C4-2B (cell line): ENCODE measurements at regions not wholly inside any gene's neighbourhood (a gene's known extent, or its start where the extent isn't known, plus 50 kb on each side); places are given as distances from the start of the nearest gene placed in this dataset.

Experiments used
- H3K27ac ChIP-seq: fragments of 450-650 bp; 2 replicates; pipeline ENCODE4 v1.5.1; 2017
- ZFX ChIP-seq: fragments of 450-650 bp; IDR thresholded peaks from 2 replicates; pipeline ENCODE4 v1.6.1; 2017
- TF ChIP-seq, protein P1 (sequence below): fragments of 450-650 bp; conservative IDR thresholded peaks from 2 replicates; pipeline ENCODE4 v1.5.1; 2017; ENCODE audit warnings: mild to moderate bottlenecking

DNA sequence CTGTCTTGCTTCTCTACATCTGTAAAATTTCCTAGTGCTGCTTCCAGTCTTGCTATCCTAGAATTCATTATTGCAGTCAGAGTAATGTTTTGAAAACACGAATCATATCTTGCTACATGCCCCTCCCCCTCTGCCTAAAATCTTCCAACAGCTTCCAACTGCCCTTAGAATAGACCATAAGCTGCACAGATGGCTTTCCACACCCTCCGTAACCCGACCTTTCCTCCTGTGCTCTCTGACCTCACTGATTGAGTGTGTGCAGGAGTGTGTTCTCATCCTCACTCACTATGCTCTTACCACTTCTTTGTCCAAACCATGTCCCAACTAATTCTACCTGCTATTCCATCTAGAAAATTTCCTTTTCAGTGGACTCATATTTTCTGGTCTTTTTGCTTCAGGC, 121.2 kb upstream of the ANKRD1 start:
- H3K27ac ChIP-seq = no peak overlapping the region
- TF ChIP-seq, protein P1, sequence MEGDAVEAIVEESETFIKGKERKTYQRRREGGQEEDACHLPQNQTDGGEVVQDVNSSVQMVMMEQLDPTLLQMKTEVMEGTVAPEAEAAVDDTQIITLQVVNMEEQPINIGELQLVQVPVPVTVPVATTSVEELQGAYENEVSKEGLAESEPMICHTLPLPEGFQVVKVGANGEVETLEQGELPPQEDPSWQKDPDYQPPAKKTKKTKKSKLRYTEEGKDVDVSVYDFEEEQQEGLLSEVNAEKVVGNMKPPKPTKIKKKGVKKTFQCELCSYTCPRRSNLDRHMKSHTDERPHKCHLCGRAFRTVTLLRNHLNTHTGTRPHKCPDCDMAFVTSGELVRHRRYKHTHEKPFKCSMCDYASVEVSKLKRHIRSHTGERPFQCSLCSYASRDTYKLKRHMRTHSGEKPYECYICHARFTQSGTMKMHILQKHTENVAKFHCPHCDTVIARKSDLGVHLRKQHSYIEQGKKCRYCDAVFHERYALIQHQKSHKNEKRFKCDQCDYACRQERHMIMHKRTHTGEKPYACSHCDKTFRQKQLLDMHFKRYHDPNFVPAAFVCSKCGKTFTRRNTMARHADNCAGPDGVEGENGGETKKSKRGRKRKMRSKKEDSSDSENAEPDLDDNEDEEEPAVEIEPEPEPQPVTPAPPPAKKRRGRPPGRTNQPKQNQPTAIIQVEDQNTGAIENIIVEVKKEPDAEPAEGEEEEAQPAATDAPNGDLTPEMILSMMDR = no peak
- TF ChIP-seq ZFX = no peak

DNA sequence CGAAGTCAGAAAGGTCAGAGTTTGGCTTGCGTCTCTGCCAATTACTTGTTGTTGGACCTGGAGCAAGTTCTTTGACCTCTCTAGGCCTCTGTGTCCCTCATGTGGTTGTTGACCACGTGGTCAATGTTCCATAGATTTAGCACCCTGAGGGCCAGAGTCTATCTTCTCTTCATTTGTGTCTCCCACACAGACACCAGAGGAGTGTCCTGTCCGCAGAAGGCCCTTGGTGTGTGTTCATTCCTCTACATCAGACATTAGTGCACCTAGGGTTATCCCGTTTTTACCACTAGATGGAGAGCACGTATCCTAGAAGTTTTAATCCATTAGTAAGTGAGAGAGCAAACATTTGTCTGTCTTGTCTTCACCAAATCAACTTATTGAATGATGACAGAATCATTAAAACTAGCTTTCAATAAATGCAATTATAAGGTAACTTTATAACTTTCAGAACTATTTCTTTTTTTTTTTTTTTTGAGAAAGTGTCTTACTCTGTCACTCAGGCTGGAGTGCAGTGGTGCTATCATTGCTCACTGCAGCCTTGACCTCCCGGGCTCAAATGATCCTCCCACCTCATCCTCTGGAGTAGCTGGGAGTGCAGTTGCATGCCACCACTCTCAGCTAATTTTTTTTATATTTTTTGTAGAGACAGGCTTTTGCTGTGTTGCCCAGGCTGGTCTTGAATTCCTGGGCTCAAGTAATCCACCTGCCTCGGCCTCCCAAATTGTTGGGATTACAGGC, 122.5 kb upstream of the ANKRD1 start:
- H3K27ac ChIP-seq = no peak overlapping the region
- no peak for TF ChIP-seq ZFX
- TF ChIP-seq, protein P1 = peak; percentile 75

DNA sequence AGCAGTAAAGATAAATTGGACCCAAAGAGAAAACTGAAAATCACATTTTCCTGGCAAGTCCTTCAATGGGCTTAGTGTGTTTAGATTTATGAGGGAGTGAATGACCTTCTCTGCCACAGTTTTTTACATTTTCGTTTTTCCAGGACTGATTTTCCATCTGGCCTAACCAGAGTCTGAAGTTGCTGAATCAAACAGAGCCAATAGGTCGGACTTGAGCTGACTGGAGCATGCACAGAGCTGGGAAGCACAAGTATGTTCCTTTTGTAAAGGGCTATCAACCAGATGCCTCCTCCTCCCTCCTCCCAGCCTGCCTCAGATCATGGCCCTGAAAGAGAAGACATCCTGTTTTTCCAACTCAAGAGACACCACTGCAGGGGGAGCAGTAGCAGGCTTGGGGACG, 126.0 kb upstream of the ANKRD1 start:
- no peak overlapping the region for H3K27ac ChIP-seq
- TF ChIP-seq, protein P1 = no peak
- no peak for TF ChIP-seq ZFX

DNA sequence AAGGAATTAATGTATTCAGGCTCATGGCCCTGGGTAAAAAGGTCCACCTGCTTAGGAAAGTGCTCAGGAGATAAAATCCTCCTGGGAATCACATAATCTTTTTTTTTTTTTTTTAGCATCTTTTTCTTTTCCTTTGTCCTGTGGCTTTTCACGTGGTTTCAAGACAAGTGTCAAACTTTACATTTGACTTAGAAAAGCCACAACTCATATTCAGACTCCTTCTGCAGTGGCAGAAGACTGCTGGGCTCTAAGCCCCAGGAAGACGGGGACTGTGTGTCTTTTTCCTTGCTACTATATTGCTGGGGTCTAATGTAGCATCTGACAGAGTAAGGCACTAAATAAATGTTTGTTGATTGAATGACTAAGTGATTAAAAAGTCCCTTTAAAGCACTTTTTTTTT, 127.5 kb upstream of the ANKRD1 start:
- TF ChIP-seq, protein P1 = no peak
- TF ChIP-seq ZFX = no peak
- no peak overlapping the region for H3K27ac ChIP-seq

DNA sequence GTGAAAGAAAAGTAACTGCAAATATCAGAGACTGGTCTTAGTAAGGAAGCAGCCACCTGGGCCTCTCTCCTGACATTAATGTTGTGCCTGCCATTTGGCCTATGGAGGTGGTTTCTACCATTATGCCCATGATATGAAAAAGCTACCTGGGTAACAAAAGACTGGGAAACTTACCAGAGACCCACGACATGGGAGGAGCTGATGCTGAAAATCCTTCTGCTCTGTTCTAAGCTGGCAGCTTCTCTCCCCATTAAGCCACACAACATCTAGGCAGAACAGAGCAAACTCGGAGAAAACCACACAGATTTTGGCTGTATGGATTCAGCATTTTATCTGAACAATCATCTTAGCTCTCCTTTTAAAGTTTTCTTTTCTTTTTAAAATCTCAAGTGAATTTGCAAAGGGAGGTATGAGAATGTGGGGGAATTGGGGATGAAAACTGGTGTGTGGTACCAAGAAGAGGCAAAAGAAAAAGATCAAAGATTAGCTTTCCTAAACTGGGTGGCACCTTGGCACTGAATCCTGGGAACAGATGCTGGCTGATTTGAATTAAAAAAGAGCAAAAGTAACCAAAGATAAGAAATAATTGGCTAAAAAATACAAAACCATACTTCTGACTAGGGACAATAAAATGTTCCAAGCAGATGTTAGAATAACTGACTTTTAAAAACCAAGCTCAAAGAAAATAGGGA, 128.6 kb upstream of the ANKRD1 start:
- no peak overlapping the region for H3K27ac ChIP-seq
- TF ChIP-seq ZFX = no peak
- TF ChIP-seq, protein P1 = no peak

DNA sequence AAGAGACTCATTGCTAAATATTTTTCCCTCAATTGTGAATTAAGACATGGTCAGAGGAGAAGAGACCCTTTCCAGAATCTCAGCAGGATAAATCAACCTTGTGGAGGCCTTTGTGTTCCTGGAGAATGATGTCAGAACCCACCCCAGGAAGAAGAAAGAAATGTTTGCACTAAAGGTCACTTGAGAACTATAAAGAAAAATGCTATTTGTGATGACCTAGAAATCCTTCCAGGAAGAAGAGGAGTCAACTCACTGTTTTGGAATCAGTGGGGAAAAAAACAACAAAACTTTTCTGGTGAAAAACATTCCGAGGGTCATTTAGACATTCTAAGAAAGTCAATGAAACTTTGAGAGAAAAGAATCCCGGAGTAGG, 129.1 kb upstream of the ANKRD1 start:
- H3K27ac ChIP-seq = no peak overlapping the region
- TF ChIP-seq, protein P1 = no peak
- no peak for TF ChIP-seq ZFX

DNA sequence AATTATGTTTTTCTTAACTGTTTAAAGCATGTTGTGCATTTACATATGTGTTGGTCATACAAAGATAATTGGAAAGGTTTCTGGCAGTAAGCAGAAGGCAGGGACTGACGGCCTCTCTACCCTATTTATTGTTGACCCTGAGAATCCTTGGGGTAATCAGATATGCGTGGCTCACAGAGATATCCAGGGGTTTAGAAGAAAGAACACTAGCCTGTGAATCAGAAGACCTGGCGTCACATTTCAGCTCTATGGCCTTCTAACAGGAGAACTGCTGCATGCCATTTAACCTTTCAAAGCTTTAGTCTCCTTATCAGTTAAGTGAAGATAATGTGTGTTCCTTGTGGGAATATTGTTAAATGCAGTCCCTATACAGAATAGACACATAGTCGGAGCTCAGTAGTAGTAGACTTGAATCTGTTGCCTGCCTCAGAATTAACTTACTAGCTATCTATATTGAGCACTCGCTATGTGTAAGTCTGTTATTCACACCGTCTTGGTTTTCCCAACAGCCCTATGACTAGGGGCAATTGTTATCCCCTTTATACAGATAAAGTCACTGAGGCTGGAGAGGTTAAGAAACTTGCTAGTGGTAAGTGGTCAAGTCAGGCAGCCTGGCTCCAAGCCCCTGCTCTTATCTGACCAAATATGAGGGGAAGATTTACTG, 129.6 kb upstream of the ANKRD1 start:
- no peak for TF ChIP-seq ZFX
- TF ChIP-seq, protein P1 = no peak
- no peak overlapping the region for H3K27ac ChIP-seq
